Transverse colon (tissue), 4 donors: ENCODE measurements at regions not wholly inside any gene's neighbourhood (a gene's known extent, or its start where the extent isn't known, plus 50 kb on each side); places are given as distances from the start of the nearest gene placed in this dataset.

Source experiments
- POLR2AphosphoS5 ChIP-seq, 3 donors: sonication (generic); formaldehyde crosslinking; IDR thresholded peaks; one replicate each; pipeline ENCODE4 v1.6.1; 2016; ENCODE audit warnings: antibody characterized with exemption in 3 of 3
- TF ChIP-seq, protein P1 (sequence below), 5 experiments: fragments of 200-600 bp in 3 of 5; fragments of 450-650 bp in 2 of 5; sonication (generic) in 3 of 5; IDR thresholded peaks; 1 replicate in 2 of 5; 2 replicates in 3 of 5; pipeline ENCODE4 v1.5.1; 2016 to 2017; ENCODE audit warnings: antibody characterized with exemption in 5 of 5, inconsistent platforms in 3 of 5, mild to moderate bottlenecking in 2 of 5, moderate library complexity in 1 of 5

DNA sequence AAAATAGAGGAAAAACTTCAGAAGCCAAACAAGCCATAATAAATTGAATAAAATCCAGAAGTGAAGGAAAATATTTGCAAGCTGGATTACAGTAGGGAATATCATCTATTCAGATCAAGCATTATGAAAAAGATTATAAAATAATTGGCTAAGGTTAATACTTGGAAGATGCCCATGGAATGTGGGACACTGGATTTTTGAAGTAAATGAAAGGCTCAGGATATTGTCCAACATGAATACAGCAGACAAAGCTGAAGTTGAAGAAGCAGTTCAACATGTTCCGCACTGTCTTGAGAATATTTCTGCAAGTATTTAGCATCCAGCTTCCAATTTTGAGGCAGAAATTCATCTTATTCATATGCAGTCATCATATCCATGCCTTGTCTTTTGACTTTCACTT is 1278.4 kb upstream of the GJE1 start:
- TF ChIP-seq, protein P1, sequence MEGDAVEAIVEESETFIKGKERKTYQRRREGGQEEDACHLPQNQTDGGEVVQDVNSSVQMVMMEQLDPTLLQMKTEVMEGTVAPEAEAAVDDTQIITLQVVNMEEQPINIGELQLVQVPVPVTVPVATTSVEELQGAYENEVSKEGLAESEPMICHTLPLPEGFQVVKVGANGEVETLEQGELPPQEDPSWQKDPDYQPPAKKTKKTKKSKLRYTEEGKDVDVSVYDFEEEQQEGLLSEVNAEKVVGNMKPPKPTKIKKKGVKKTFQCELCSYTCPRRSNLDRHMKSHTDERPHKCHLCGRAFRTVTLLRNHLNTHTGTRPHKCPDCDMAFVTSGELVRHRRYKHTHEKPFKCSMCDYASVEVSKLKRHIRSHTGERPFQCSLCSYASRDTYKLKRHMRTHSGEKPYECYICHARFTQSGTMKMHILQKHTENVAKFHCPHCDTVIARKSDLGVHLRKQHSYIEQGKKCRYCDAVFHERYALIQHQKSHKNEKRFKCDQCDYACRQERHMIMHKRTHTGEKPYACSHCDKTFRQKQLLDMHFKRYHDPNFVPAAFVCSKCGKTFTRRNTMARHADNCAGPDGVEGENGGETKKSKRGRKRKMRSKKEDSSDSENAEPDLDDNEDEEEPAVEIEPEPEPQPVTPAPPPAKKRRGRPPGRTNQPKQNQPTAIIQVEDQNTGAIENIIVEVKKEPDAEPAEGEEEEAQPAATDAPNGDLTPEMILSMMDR (IDR thresholded peaks at IDR 0.05), result no peak
- no peak for TF ChIP-seq POLR2AphosphoS5 (IDR thresholded peaks at IDR 0.05)
